Neuron (in vitro differentiated cells): ENCODE measurements at regions not wholly inside any gene's neighbourhood (a gene's known extent, or its start where the extent isn't known, plus 50 kb on each side); places are given as distances from the start of the nearest gene placed in this dataset.
"Not testable (repeated sequence)": the region's sequence is repeated elsewhere in the genome, so short reads cannot be mapped to it uniquely, and the experiment has no call there.

Experiments used
- H2AFZ ChIP-seq: one replicate; pipeline ENCODE4 v1.6.1; 2013; ENCODE audit warnings: low read depth, mild to moderate bottlenecking, inconsistent platforms, low read length, moderate library complexity
- H3K27me3 ChIP-seq: one replicate; pipeline ENCODE4 v1.6.1; 2013; ENCODE audit warnings: low read length; ENCODE audit not compliant: insufficient read depth
- H3K36me3 ChIP-seq: one replicate; pipeline ENCODE4 v1.6.1; 2013; ENCODE audit warnings: low read length; ENCODE audit not compliant: insufficient read depth
- H3K4me1 ChIP-seq: one replicate; pipeline ENCODE4 v1.6.1; 2013; ENCODE audit warnings: low read length; ENCODE audit not compliant: insufficient read depth
- H3K4me3 ChIP-seq: 2 replicates; pipeline ENCODE4 v1.5.1; 2013; ENCODE audit warnings: mild to moderate bottlenecking, low read length, moderate library complexity
- H3K9me3 ChIP-seq: one replicate; pipeline ENCODE4 v1.6.1; 2013; ENCODE audit warnings: low read length

GRCh38 chr4:63062891-63063290 is 1346.4 kb downstream of the TECRL start:
- peaks cover 13% of the 10 kb centered on the region for H3K4me1 ChIP-seq
- not testable (repeated sequence) for H3K4me3 ChIP-seq, H3K36me3 ChIP-seq, H3K9me3 ChIP-seq, H3K27me3 ChIP-seq, H2AFZ ChIP-seq

GRCh38 chr4:63049726-63050125 is 1359.5 kb downstream of the TECRL start:
- H3K27me3 ChIP-seq: no peaks in the 10 kb centered on the region
- H2AFZ ChIP-seq: no peak overlapping the region
- no peaks in the 10 kb centered on the region for H3K4me1 ChIP-seq
- H3K4me3 ChIP-seq: no peak overlapping the region
- H3K36me3 ChIP-seq: no peaks in the 10 kb centered on the region
- peaks cover 2% of the 10 kb centered on the region for H3K9me3 ChIP-seq

DNA sequence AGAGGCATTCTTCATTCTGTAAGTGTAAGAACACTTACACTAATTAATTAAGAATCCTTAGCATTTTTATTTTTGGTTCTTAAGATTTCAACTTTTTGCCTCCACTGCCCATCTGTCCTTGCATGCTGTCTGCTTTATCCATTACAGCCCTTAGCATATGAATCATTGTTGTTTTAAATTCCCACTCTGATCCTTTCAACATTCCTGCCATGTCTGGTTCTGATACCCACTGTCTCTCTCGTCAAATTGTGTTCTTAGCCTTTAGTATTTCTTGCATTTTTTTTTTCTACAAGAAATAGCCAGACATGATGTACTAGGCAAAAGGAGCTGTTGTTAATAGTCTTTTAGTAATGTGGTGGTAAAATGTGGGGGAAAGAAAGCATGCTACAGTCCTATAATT is 1360.0 kb downstream of the TECRL start:
- no peak overlapping the region for H3K4me3 ChIP-seq
- no peaks in the 10 kb centered on the region for H3K27me3 ChIP-seq
- no peaks in the 10 kb centered on the region for H3K36me3 ChIP-seq
- H3K9me3 ChIP-seq: peaks cover 2% of the 10 kb centered on the region
- no peaks in the 10 kb centered on the region for H3K4me1 ChIP-seq
- H2AFZ ChIP-seq: no peak overlapping the region

DNA sequence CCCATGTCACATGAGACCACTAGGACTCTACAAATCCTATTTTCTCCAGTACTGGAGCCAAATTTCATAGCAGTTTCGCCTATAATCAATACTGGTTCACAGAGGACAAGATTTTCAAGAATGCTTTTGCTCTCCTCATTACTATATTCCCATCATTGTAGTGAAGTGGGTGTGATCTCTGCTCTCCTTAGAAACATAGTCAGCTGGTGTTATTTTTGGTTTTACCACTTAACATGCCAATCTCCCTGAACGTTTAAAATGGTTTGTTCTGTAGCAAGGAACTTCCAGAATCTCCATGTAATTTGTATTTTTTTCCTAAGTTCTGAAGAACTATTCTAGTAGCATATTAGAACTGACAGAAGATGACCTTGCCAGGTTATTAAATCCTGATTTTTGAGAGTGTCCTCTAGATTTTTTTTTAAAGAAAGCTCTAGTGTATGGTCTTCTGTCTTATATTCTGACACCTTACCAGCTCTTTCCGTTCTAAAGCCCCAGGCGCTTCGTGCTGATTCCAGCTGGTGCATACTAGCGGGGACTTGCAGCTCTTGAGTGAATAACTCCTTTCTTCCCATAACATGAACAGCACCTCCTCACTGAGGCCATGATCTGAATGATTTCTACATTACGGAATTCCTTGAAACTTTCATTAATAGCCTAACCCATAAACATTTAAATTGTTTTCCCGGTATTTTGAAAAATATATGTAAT is 1372.9 kb downstream of the TECRL start:
- Histone ChIP-seq H3K4me1 (no peaks in the 10 kb centered on the region), H3K36me3 (no peaks in the 10 kb centered on the region), H3K27me3 (no peaks in the 10 kb centered on the region), H2AFZ (no peak overlapping the region), H3K4me3 (no peak overlapping the region), H3K9me3 (no peaks in the 10 kb centered on the region)

GRCh38 chr4:63029380-63029779 is 1379.9 kb downstream of the TECRL start:
- Histone ChIP-seq H2AFZ (no peak overlapping the region), H3K4me1 (no peaks in the 10 kb centered on the region), H3K27me3 (no peaks in the 10 kb centered on the region), H3K36me3 (no peaks in the 10 kb centered on the region), H3K9me3 (no peaks in the 10 kb centered on the region), H3K4me3 (no peak overlapping the region)

DNA sequence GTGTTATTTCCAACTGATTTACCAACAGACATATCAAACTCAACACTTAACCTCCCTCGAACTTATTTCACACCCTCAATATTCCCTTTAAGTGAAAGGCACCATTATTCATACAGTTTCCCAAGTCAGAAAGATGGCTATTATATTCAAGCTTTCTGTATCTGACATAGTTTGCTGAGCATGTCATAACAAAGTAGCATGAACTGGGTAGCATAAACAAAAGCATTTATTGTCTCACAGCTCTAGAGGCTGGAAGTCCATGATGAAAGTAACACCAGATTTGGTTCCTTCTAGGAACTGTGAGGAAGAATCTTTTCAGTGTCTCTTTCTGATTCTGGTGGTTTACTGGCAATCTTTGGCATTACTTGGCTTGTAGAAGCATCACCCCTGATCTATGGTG is 1388.6 kb downstream of the TECRL start:
- Histone ChIP-seq H3K36me3 (no peaks in the 10 kb centered on the region), H3K4me3 (no peak overlapping the region), H3K9me3 (no peaks in the 10 kb centered on the region), H2AFZ (no peak overlapping the region), H3K4me1 (no peaks in the 10 kb centered on the region), H3K27me3 (no peaks in the 10 kb centered on the region)

DNA sequence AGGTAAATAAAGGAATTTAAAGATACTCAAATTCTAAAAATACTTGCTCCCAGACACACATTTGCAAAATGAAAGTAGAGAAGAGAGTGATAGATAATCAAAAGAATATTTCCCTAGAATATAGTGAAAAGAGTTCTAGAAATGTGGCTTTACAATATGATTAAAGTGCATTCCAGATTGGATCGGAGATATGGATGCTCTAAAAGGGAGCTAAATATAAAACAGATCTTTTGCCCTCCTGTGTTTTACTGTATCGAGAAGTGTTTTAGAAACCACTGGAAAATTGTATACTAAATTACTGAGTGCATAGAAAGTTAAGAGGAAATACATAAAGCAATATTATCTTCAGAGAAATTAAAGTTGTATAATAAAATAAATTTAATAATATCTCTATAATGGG is 1392.0 kb downstream of the TECRL start:
- Histone ChIP-seq H3K9me3 (no peaks in the 10 kb centered on the region), H3K4me3 (no peak overlapping the region), H3K27me3 (no peaks in the 10 kb centered on the region), H3K36me3 (no peaks in the 10 kb centered on the region), H2AFZ (no peak overlapping the region), H3K4me1 (no peaks in the 10 kb centered on the region)

GRCh38 chr4:62970846-62971245 is 1438.4 kb downstream of the TECRL start:
- Histone ChIP-seq H3K27me3 (no peaks in the 10 kb centered on the region), H2AFZ (no peak overlapping the region), H3K9me3 (no peaks in the 10 kb centered on the region)

GRCh38 chr4:62960415-62960814 is 1448.8 kb downstream of the TECRL start:
- no peak overlapping the region for H3K4me3 ChIP-seq
- no peak overlapping the region for H2AFZ ChIP-seq
- H3K36me3 ChIP-seq: no peaks in the 10 kb centered on the region
- H3K9me3 ChIP-seq: peaks cover 4% of the 10 kb centered on the region
- no peaks in the 10 kb centered on the region for H3K27me3 ChIP-seq
- H3K4me1 ChIP-seq: no peaks in the 10 kb centered on the region

More at GRCh38 chr4:62970846-62971245, 1438.4 kb downstream of the TECRL start:
- Histone ChIP-seq H3K4me3 (no peak overlapping the region), H3K36me3 (no peaks in the 10 kb centered on the region), H3K4me1 (no peaks in the 10 kb centered on the region)

DNA sequence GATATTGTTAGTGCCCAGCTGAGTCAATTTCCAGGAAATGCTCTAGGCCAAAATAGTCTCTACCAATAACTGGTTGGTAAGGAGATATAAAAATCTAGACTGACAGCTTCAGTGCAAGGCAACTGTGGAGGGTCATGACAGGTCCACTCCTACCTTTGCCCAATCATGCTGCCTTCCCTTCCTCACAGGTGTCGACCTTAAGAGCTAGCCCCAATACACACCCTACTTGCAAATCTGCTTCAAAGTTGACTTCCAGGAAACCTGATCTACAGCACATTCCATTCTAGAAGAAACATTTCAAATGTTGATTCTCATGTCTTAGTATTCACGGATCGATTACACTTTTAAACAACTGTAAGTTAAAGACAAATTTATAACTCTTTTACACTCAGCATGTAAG is 1455.5 kb downstream of the TECRL start:
- H2AFZ ChIP-seq: no peak overlapping the region
- H3K9me3 ChIP-seq: peaks cover 4% of the 10 kb centered on the region
- H3K4me3 ChIP-seq: no peak overlapping the region
- H3K4me1 ChIP-seq: peaks cover 11% of the 10 kb centered on the region
- H3K27me3 ChIP-seq: no peaks in the 10 kb centered on the region
- H3K36me3 ChIP-seq: no peaks in the 10 kb centered on the region

GRCh38 chr4:62952366-62952765 is 1456.9 kb downstream of the TECRL start:
- Histone ChIP-seq H3K4me1 (peaks cover 11% of the 10 kb centered on the region), H3K9me3 (peaks cover 3% of the 10 kb centered on the region), H3K36me3 (no peaks in the 10 kb centered on the region), H3K4me3 (no peak overlapping the region), H3K27me3 (no peaks in the 10 kb centered on the region), H2AFZ (no peak overlapping the region)

GRCh38 chr4:62948108-62948507 is 1461.1 kb downstream of the TECRL start:
- peaks cover 3% of the 10 kb centered on the region for H3K9me3 ChIP-seq

GRCh38 chr4:62940229-62940628 is 1469.0 kb downstream of the TECRL start:
- no peaks in the 10 kb centered on the region for H3K27me3 ChIP-seq
- no peaks in the 10 kb centered on the region for H3K36me3 ChIP-seq
- peaks cover 7% of the 10 kb centered on the region for H3K9me3 ChIP-seq
- H2AFZ ChIP-seq: no peak overlapping the region
- H3K4me1 ChIP-seq: peaks cover 9% of the 10 kb centered on the region
- no peak overlapping the region for H3K4me3 ChIP-seq

More at GRCh38 chr4:62948108-62948507, 1461.1 kb downstream of the TECRL start:
- no peak overlapping the region for H3K4me3 ChIP-seq
- H3K4me1 ChIP-seq: peaks cover 9% of the 10 kb centered on the region
- H3K36me3 ChIP-seq: no peaks in the 10 kb centered on the region
- no peaks in the 10 kb centered on the region for H3K27me3 ChIP-seq
- H2AFZ ChIP-seq: no peak overlapping the region

DNA sequence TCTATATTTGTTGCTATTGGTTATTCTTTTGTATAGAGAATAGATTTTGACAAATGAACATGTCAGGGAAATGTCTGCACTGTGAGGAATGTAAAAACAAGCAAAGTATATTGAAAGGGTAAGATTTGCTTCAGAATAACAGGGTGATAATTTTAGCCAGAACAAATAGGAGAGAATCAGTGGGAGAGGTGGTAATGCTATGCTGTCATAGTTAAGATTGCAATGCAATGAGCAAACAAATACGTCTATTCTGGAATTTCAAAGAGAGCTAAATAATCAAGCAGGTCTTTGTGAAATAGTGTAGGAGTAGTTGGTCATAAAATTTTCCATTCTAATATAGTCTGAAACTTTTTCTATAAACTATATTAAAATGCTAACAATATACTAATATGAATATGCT is 1478.4 kb downstream of the TECRL start:
- no peaks in the 10 kb centered on the region for H3K27me3 ChIP-seq
- no peak overlapping the region for H3K4me3 ChIP-seq
- H3K4me1 ChIP-seq: no peaks in the 10 kb centered on the region
- peaks cover 2% of the 10 kb centered on the region for H3K9me3 ChIP-seq
- no peak overlapping the region for H2AFZ ChIP-seq
- no peaks in the 10 kb centered on the region for H3K36me3 ChIP-seq
